Upper lobe of left lung (tissue), 6 donors: ENCODE measurements at regions not wholly inside any gene's neighbourhood (a gene's known extent, or its start where the extent isn't known, plus 50 kb on each side); places are given as distances from the start of the nearest gene placed in this dataset.

Source experiments
- ATAC-seq, 2 donors: fragments of 200-7000 bp; cut with Tn5 transposase; one replicate each; pipeline ENCODE4 v1.9.1; 2022; ENCODE audit warnings: mild to moderate bottlenecking in 2 of 2, moderate library complexity in 2 of 2; ENCODE audit not compliant: low FRiP score in 2 of 2
- DNase-seq, 2 donors: peaks; one replicate each; pipeline ENCODE4 v3.0.0-alpha.2; 2019 to 2020
- H3K27ac ChIP-seq, 4 donors: fragments of 200-600 bp; sonication (generic); one replicate each; pipeline ENCODE4 v1.5.1; 2016 to 2019
- H3K27me3 ChIP-seq, 4 donors: fragments of 200-600 bp; sonication (generic); one replicate each; pipeline ENCODE4 v1.5.1; 2017 to 2019
- H3K36me3 ChIP-seq, 4 donors: fragments of 200-600 bp; sonication (generic); one replicate each; pipeline ENCODE4 v1.5.1; 2016 to 2019
- H3K4me1 ChIP-seq, 4 donors: fragments of 200-600 bp; sonication (generic); one replicate each; pipeline ENCODE4 v1.5.1; 2018 to 2019
- H3K4me3 ChIP-seq, 4 donors: fragments of 200-600 bp; sonication (generic); one replicate each; pipeline ENCODE4 v1.5.1; 2017 to 2019; ENCODE audit warnings: mild to moderate bottlenecking in 2 of 4, moderate library complexity in 1 of 4
- H3K9me3 ChIP-seq, 4 donors: fragments of 200-600 bp; sonication (generic); one replicate each; pipeline ENCODE4 v1.5.1; 2018 to 2019
- EP300 ChIP-seq, 4 donors: sonication (generic); formaldehyde crosslinking; IDR thresholded peaks; one replicate each; pipeline ENCODE4 v1.5.1; 2017; ENCODE audit warnings: antibody characterized with exemption in 4 of 4, control low read depth in 2 of 4
- POLR2A ChIP-seq, 4 donors: fragments of 450-650 bp; IDR thresholded peaks; one replicate each; pipeline ENCODE4 v1.5.1; 2016 to 2017; ENCODE audit warnings: antibody characterized with exemption in 4 of 4, mild to moderate bottlenecking in 2 of 4
- POLR2AphosphoS5 ChIP-seq, 2 donors: sonication (generic); formaldehyde crosslinking; IDR thresholded peaks; one replicate each; pipeline ENCODE4 v1.5.1; 2017; ENCODE audit warnings: antibody characterized with exemption in 2 of 2
- WGBS, 2 donors: methylation state at CpG; one replicate each; pipeline ENCODE4 v1.1.5; 2017 to 2018; 5-methylcytosine and 5-hydroxymethylcytosine counted together
- TF ChIP-seq, protein P1 (sequence below), 6 experiments: fragments of 450-650 bp in 4 of 6; fragments of 200-600 bp in 2 of 6; sonication (generic) in 2 of 6; IDR thresholded peaks; one replicate each; pipeline ENCODE4 v1.5.1; 2016 to 2019; ENCODE audit warnings: antibody characterized with exemption in 6 of 6
- donor health status: DM: no; HTN: no; CAD: no; lungs with moderate emphysema.
- donor health status: DM: no; HTN: yes; CAD: no; lungs with severe emphysema.

DNA sequence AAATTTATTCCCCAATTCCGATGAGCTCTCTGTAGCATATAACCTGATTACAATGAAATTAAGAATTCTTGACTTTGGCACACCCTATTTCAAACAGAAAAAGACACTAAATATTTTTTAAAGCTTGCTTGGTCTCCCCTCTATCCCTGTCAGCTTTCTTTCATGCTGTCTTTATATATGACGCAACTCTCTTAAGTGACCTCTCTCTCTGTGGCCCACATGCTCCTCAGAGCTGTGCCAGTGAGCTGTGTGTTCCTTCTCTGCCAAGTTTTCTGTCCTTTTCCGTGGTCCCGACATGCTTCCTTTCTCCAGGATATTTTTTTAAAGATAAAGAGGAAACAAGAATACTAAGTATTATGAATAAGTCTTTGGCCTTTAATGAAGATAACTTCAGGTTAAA lies 484.0 kb downstream of the ETNK1 start:
- H3K27me3 ChIP-seq = no peaks in the 10 kb centered on the region
- H3K36me3 ChIP-seq = no peaks in the 10 kb centered on the region
- WGBS, 2 donors = 62 to 65% methylated on average over 4 of the region's 4 CpGs
- no peak for DNase-seq
- no peak overlapping the region for H3K4me3 ChIP-seq
- no peak for ATAC-seq
- H3K27ac ChIP-seq = no peak overlapping the region
- TF ChIP-seq, protein P1, sequence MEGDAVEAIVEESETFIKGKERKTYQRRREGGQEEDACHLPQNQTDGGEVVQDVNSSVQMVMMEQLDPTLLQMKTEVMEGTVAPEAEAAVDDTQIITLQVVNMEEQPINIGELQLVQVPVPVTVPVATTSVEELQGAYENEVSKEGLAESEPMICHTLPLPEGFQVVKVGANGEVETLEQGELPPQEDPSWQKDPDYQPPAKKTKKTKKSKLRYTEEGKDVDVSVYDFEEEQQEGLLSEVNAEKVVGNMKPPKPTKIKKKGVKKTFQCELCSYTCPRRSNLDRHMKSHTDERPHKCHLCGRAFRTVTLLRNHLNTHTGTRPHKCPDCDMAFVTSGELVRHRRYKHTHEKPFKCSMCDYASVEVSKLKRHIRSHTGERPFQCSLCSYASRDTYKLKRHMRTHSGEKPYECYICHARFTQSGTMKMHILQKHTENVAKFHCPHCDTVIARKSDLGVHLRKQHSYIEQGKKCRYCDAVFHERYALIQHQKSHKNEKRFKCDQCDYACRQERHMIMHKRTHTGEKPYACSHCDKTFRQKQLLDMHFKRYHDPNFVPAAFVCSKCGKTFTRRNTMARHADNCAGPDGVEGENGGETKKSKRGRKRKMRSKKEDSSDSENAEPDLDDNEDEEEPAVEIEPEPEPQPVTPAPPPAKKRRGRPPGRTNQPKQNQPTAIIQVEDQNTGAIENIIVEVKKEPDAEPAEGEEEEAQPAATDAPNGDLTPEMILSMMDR (IDR thresholded peaks at IDR 0.05) = no peak
- no peak for TF ChIP-seq POLR2AphosphoS5 (IDR thresholded peaks at IDR 0.05)
- TF ChIP-seq EP300 (IDR thresholded peaks at IDR 0.05) = no peak
- TF ChIP-seq POLR2A (IDR thresholded peaks at IDR 0.05) = no peak
- H3K9me3 ChIP-seq = no peaks in the 10 kb centered on the region
- H3K4me1 ChIP-seq = no peaks in the 10 kb centered on the region

DNA sequence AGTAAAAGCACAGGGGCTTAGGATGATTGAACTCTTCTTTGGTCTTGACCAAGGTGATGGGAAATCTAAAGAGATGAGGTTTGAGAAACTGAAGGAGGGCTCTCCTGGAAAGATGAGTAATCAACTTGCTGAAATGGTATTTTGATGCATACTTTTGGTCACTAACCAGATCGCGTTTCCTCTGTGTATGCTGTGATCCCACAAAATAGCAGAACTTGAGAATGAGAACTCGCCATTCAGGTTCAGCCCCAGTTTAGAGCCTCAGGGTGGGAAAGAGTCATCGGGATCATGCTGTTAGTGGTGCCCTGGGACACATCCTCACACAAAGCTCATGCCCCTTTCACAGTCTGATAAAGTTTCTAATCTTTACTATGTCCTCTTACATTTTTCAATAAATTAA lies 488.8 kb downstream of the ETNK1 start:
- Histone ChIP-seq H3K4me3 (no peak overlapping the region), H3K36me3 (no peaks in the 10 kb centered on the region), H3K9me3 (no peaks in the 10 kb centered on the region), H3K27me3 (no peaks in the 10 kb centered on the region), H3K27ac (no peak overlapping the region), H3K4me1 (no peaks in the 10 kb centered on the region)
- DNase-seq (no peak), ATAC-seq (no peak)
- TF ChIP-seq, protein P1 (IDR thresholded peaks at IDR 0.05) = no peak
- no peak for TF ChIP-seq EP300 (IDR thresholded peaks at IDR 0.05)
- TF ChIP-seq POLR2A (IDR thresholded peaks at IDR 0.05) = no peak
- no peak for TF ChIP-seq POLR2AphosphoS5 (IDR thresholded peaks at IDR 0.05)
- WGBS, 2 donors = 71 to 74% methylated on average over 4 of the region's 4 CpGs

DNA sequence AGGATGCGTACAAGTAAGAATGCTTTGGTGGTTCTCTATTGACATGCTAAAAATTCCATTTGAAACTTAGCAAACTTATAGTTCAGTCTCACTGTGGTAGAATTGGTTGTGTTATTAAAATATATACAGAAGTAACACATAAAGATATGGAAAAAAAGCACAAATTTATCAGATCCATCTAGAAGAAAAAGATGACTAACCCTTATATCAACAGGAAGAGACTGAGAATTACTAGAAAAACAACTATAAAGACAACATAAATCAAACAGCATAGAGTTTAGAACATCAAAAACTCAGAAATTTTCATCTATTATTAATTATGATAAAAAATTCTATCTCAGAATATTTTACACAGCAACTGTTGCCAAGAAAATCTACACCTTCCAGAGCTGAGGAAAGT lies 491.0 kb downstream of the ETNK1 start:
- no peak overlapping the region for H3K4me3 ChIP-seq
- no peak for DNase-seq
- ATAC-seq = no peak
- no peak overlapping the region for H3K27ac ChIP-seq
- H3K9me3 ChIP-seq = no peaks in the 10 kb centered on the region
- no peaks in the 10 kb centered on the region for H3K4me1 ChIP-seq
- no peaks in the 10 kb centered on the region for H3K36me3 ChIP-seq
- H3K27me3 ChIP-seq = no peaks in the 10 kb centered on the region
- TF ChIP-seq POLR2A (IDR thresholded peaks at IDR 0.05) (no peak), EP300 (IDR thresholded peaks at IDR 0.05) (no peak), POLR2AphosphoS5 (IDR thresholded peaks at IDR 0.05) (no peak)
- TF ChIP-seq, protein P1 (IDR thresholded peaks at IDR 0.05) = no peak
- WGBS, 2 donors = 88 to 93% methylated on average over 1 of the region's 1 CpG

DNA sequence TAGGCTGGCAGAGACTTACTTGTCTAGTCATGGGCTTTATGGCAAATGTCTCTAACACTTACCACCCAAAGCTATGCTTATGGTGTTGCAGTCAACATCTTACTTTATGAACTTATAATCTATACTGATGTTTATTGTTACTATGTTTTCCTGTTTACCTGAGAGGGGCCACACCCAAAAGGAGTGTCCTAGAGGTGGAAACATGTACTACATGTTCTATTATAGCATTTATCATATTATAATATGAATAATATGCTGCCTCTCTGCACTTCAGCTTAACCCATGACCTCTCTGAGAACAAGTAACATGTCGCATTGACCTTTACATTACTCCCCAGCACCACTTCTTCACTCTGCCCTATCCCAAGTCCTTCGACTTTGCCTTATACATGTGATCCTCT lies 501.8 kb downstream of the ETNK1 start:
- no peaks in the 10 kb centered on the region for H3K27me3 ChIP-seq
- WGBS, 2 donors = 37 to 40% methylated on average over 2 of the region's 2 CpGs
- no peak overlapping the region for H3K4me3 ChIP-seq
- H3K36me3 ChIP-seq = no peaks in the 10 kb centered on the region
- ATAC-seq (no peak), DNase-seq (no peak)
- H3K4me1 ChIP-seq = no peaks in the 10 kb centered on the region
- no peak overlapping the region for H3K27ac ChIP-seq
- no peaks in the 10 kb centered on the region for H3K9me3 ChIP-seq
- TF ChIP-seq POLR2AphosphoS5 (IDR thresholded peaks at IDR 0.05) (no peak), EP300 (IDR thresholded peaks at IDR 0.05) (no peak)
- TF ChIP-seq, protein P1 (IDR thresholded peaks at IDR 0.05) = no peak

DNA sequence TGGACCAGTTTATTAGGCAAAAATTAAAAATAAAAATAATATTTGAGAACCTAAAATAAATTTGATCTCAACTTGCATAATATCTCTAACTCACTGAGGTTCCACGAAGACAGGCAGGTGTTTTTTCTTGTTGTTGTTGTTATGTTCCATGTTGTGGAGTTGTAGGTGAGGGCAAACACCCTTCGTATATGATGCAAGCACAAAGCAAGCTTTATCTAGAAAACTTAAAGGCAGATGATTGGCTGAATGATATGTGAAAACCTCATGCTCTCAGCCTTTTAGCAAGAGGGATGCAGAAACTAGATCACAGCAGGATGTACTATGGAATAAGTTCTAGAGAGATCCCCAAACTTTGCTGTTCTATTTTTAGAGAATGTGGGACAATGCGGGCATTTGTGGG lies 502.7 kb downstream of the ETNK1 start:
- WGBS, 2 donors = 76 to 83% methylated on average over 3 of the region's 3 CpGs
- no peak for ATAC-seq
- Histone ChIP-seq H3K4me1 (no peaks in the 10 kb centered on the region), H3K27ac (no peak overlapping the region), H3K4me3 (no peak overlapping the region), H3K36me3 (no peaks in the 10 kb centered on the region), H3K9me3 (no peaks in the 10 kb centered on the region), H3K27me3 (no peaks in the 10 kb centered on the region)
- TF ChIP-seq POLR2A (IDR thresholded peaks at IDR 0.05) (no peak), POLR2AphosphoS5 (IDR thresholded peaks at IDR 0.05) (no peak), EP300 (IDR thresholded peaks at IDR 0.05) (no peak)
- TF ChIP-seq, protein P1 (IDR thresholded peaks at IDR 0.05) = no peak
- no peak for DNase-seq
